Neural cell (in vitro differentiated cells): ENCODE measurements at regions not wholly inside any gene's neighbourhood (a gene's known extent, or its start where the extent isn't known, plus 50 kb on each side); places are given as distances from the start of the nearest gene placed in this dataset.

Source experiments
- EP300 ChIP-seq: fragments of 450-650 bp; conservative IDR thresholded peaks from 2 replicates; pipeline ENCODE4 v1.6.1; 2014; ENCODE audit warnings: antibody characterized with exemption, mild to moderate bottlenecking, moderate library complexity; ENCODE audit not compliant: poor library complexity, severe bottlenecking
- EZH2 ChIP-seq: fragments of 200-600, 300-800 bp; shearing (Covaris generic), sonication (generic); IDR thresholded peaks from 2 replicates; pipeline ENCODE4 v1.6.1; 2014; ENCODE audit warnings: antibody characterized with exemption, low read length, borderline replicate concordance, mild to moderate bottlenecking; ENCODE audit not compliant: insufficient read depth, poor library complexity, severe bottlenecking
- SMC3 ChIP-seq: fragments of 450-650 bp; conservative IDR thresholded peaks from 2 replicates; pipeline ENCODE4 v1.6.1; 2014; ENCODE audit warnings: antibody characterized with exemption, mild to moderate bottlenecking, moderate library complexity; ENCODE audit not compliant: poor library complexity
- TF ChIP-seq, protein P1 (sequence below): IDR thresholded peaks from 2 replicates; pipeline ENCODE4 v1.6.1; 2012; ENCODE audit warnings: borderline replicate concordance
- TF ChIP-seq, protein P2 (sequence below): fragments of 450-650 bp; IDR thresholded peaks from 2 replicates; pipeline ENCODE4 v1.5.1; 2014; ENCODE audit warnings: antibody characterized with exemption, mild to moderate bottlenecking, moderate library complexity; ENCODE audit not compliant: poor library complexity, severe bottlenecking

DNA sequence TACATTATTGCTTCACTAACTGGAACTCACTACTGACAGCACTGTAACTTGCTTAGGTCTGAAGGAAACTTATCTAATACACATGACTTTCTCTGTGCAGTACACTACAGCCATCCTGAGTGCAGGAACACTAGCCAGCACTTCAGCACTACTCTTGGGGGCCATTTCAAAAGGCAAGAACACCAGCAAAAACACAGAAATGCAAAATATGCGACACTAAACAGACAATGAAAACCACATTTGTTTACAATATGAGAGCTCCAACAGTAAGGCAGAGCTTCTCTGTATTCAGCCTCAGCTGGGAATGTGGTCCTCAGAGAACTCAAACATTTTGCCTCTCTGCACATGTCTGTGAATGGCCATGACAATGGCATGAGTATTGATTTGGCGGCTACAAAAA, 109.6 kb downstream of the ARRDC4 start:
- TF ChIP-seq, protein P1, sequence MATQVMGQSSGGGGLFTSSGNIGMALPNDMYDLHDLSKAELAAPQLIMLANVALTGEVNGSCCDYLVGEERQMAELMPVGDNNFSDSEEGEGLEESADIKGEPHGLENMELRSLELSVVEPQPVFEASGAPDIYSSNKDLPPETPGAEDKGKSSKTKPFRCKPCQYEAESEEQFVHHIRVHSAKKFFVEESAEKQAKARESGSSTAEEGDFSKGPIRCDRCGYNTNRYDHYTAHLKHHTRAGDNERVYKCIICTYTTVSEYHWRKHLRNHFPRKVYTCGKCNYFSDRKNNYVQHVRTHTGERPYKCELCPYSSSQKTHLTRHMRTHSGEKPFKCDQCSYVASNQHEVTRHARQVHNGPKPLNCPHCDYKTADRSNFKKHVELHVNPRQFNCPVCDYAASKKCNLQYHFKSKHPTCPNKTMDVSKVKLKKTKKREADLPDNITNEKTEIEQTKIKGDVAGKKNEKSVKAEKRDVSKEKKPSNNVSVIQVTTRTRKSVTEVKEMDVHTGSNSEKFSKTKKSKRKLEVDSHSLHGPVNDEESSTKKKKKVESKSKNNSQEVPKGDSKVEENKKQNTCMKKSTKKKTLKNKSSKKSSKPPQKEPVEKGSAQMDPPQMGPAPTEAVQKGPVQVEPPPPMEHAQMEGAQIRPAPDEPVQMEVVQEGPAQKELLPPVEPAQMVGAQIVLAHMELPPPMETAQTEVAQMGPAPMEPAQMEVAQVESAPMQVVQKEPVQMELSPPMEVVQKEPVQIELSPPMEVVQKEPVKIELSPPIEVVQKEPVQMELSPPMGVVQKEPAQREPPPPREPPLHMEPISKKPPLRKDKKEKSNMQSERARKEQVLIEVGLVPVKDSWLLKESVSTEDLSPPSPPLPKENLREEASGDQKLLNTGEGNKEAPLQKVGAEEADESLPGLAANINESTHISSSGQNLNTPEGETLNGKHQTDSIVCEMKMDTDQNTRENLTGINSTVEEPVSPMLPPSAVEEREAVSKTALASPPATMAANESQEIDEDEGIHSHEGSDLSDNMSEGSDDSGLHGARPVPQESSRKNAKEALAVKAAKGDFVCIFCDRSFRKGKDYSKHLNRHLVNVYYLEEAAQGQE = no peak
- TF ChIP-seq EP300 (no peak), EZH2 (no peak), SMC3 (no peak)
- TF ChIP-seq, protein P2, sequence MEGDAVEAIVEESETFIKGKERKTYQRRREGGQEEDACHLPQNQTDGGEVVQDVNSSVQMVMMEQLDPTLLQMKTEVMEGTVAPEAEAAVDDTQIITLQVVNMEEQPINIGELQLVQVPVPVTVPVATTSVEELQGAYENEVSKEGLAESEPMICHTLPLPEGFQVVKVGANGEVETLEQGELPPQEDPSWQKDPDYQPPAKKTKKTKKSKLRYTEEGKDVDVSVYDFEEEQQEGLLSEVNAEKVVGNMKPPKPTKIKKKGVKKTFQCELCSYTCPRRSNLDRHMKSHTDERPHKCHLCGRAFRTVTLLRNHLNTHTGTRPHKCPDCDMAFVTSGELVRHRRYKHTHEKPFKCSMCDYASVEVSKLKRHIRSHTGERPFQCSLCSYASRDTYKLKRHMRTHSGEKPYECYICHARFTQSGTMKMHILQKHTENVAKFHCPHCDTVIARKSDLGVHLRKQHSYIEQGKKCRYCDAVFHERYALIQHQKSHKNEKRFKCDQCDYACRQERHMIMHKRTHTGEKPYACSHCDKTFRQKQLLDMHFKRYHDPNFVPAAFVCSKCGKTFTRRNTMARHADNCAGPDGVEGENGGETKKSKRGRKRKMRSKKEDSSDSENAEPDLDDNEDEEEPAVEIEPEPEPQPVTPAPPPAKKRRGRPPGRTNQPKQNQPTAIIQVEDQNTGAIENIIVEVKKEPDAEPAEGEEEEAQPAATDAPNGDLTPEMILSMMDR = no peak
